DOHH2 (cell line): ENCODE measurements at regions not wholly inside any gene's neighbourhood (a gene's known extent, or its start where the extent isn't known, plus 50 kb on each side); places are given as distances from the start of the nearest gene placed in this dataset.

Source experiments
- EZH2phosphoT487 ChIP-seq: fragments of 200-600 bp; sonication (generic); IDR thresholded peaks from 2 replicates; pipeline ENCODE4 v1.6.1; 2017; ENCODE audit warnings: borderline replicate concordance, mild to moderate bottlenecking, antibody characterized with exemption, low read length, moderate library complexity, mixed read lengths
- TF ChIP-seq, protein P1 (sequence below): fragments of 200-600 bp; sonication (generic); IDR thresholded peaks from one replicate; pipeline ENCODE4 v1.5.1; 2014; ENCODE audit warnings: antibody characterized with exemption, mild to moderate bottlenecking, low read depth, low read length; ENCODE audit not compliant: poor library complexity, severe bottlenecking

DNA sequence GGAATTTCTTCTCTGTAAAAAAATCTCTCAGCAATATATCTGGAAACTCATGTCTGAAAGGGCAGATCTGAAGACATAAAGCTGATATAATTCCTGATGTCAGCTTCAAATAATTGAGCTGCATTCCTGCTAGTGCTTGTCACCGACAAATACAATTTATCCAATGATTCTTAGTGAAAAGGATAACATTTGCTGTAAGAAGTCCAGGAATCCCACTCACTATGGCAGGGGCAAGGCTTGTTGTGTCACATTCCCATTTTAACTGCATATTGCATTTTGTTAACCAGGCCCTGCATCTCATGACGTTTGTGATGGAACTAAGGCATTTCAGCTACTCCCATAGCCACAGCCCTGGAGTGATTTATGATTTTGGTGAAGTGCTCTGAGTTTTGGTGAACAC is 160.1 kb upstream of the DAB2 start:
- TF ChIP-seq, protein P1, sequence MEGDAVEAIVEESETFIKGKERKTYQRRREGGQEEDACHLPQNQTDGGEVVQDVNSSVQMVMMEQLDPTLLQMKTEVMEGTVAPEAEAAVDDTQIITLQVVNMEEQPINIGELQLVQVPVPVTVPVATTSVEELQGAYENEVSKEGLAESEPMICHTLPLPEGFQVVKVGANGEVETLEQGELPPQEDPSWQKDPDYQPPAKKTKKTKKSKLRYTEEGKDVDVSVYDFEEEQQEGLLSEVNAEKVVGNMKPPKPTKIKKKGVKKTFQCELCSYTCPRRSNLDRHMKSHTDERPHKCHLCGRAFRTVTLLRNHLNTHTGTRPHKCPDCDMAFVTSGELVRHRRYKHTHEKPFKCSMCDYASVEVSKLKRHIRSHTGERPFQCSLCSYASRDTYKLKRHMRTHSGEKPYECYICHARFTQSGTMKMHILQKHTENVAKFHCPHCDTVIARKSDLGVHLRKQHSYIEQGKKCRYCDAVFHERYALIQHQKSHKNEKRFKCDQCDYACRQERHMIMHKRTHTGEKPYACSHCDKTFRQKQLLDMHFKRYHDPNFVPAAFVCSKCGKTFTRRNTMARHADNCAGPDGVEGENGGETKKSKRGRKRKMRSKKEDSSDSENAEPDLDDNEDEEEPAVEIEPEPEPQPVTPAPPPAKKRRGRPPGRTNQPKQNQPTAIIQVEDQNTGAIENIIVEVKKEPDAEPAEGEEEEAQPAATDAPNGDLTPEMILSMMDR: no peak
- no peak for TF ChIP-seq EZH2phosphoT487
